Neural cell (in vitro differentiated cells): ENCODE measurements at regions not wholly inside any gene's neighbourhood (a gene's known extent, or its start where the extent isn't known, plus 50 kb on each side); places are given as distances from the start of the nearest gene placed in this dataset.
"Not testable (repeated sequence)": the region's sequence is repeated elsewhere in the genome, so short reads cannot be mapped to it uniquely, and the experiment has no call there.

Experiments
- CTCF ChIP-seq: fragments of 450-650 bp; IDR thresholded peaks from 2 replicates; pipeline ENCODE4 v1.5.1; 2014; ENCODE audit warnings: antibody characterized with exemption, mild to moderate bottlenecking, moderate library complexity; ENCODE audit not compliant: poor library complexity, severe bottlenecking
- EP300 ChIP-seq: fragments of 450-650 bp; conservative IDR thresholded peaks from 2 replicates; pipeline ENCODE4 v1.6.1; 2014; ENCODE audit warnings: antibody characterized with exemption, mild to moderate bottlenecking, moderate library complexity; ENCODE audit not compliant: poor library complexity, severe bottlenecking
- EZH2 ChIP-seq: fragments of 200-600, 300-800 bp; shearing (Covaris generic), sonication (generic); IDR thresholded peaks from 2 replicates; pipeline ENCODE4 v1.6.1; 2014; ENCODE audit warnings: antibody characterized with exemption, low read length, borderline replicate concordance, mild to moderate bottlenecking; ENCODE audit not compliant: insufficient read depth, poor library complexity, severe bottlenecking
- MXI1 ChIP-seq: fragments of 450-650 bp; conservative IDR thresholded peaks from 2 replicates; pipeline ENCODE4 v1.6.1; 2014; ENCODE audit warnings: antibody characterized with exemption, mild to moderate bottlenecking; ENCODE audit not compliant: poor library complexity, severe bottlenecking
- POLR2AphosphoS5 ChIP-seq: IDR thresholded peaks from 2 replicates; pipeline ENCODE4 v1.6.1; 2012
- RAD21 ChIP-seq: fragments of 450-650 bp; conservative IDR thresholded peaks from 2 replicates; pipeline ENCODE4 v1.6.1; 2014; ENCODE audit warnings: antibody characterized with exemption, mild to moderate bottlenecking, moderate library complexity
- REST ChIP-seq: IDR thresholded peaks from 2 replicates; pipeline ENCODE4 v1.6.1; 2012; ENCODE audit warnings: borderline replicate concordance
- SMC3 ChIP-seq: fragments of 450-650 bp; conservative IDR thresholded peaks from 2 replicates; pipeline ENCODE4 v1.6.1; 2014; ENCODE audit warnings: antibody characterized with exemption, mild to moderate bottlenecking, moderate library complexity; ENCODE audit not compliant: poor library complexity
- TAF1 ChIP-seq: IDR thresholded peaks from 2 replicates; pipeline ENCODE4 v1.6.1; 2012; ENCODE audit warnings: low read depth

- not testable (repeated sequence) for TF ChIP-seq POLR2AphosphoS5, CTCF, RAD21, EP300, SMC3, REST, MXI1, EZH2, TAF1
Observed at GRCh38 chr2:131831450-131832208, 303.9 kb downstream of the CCDC74A start.
